H9 (cell line): ENCODE measurements at regions not wholly inside any gene's neighbourhood (a gene's known extent, or its start where the extent isn't known, plus 50 kb on each side); places are given as distances from the start of the nearest gene placed in this dataset.

Experiments used
- DNase-seq: peaks from one replicate; pipeline ENCODE4 v3.0.0-alpha.2; 2017
- H2AFZ ChIP-seq: one replicate; pipeline ENCODE4 v1.6.1; 2013; ENCODE audit warnings: mild to moderate bottlenecking, low read length, control low read depth, moderate library complexity
- H2AK5ac ChIP-seq: 2 replicates; pipeline ENCODE4 v1.6.1; 2013; ENCODE audit warnings: low read length, control low read depth, mixed read lengths; ENCODE audit not compliant: insufficient read length
- H2BK120ac ChIP-seq: one replicate; pipeline ENCODE4 v1.6.1; 2013; ENCODE audit warnings: low read depth, mild to moderate bottlenecking, low read length, control low read depth, inconsistent platforms; ENCODE audit not compliant: poor library complexity, severe bottlenecking
- H2BK12ac ChIP-seq: 2 replicates; pipeline ENCODE4 v1.6.1; 2013; ENCODE audit warnings: low read length, control low read depth, mixed read lengths, low read depth; ENCODE audit not compliant: insufficient read length
- H2BK15ac ChIP-seq: 2 replicates; pipeline ENCODE4 v1.6.1; 2013; ENCODE audit warnings: low read depth, low read length, control low read depth
- H2BK20ac ChIP-seq: one replicate; pipeline ENCODE4 v1.6.1; 2013; ENCODE audit warnings: low read depth, mild to moderate bottlenecking, low read length, control low read depth, inconsistent platforms; ENCODE audit not compliant: poor library complexity, severe bottlenecking
- H2BK5ac ChIP-seq: 2 replicates; pipeline ENCODE4 v1.6.1; 2013; ENCODE audit warnings: low read length, control low read depth, mixed read lengths; ENCODE audit not compliant: insufficient read length
- H3K14ac ChIP-seq: 2 replicates; pipeline ENCODE4 v1.6.1; 2013; ENCODE audit warnings: low read length, control low read depth; ENCODE audit not compliant: insufficient read depth
- H3K18ac ChIP-seq: 2 replicates; pipeline ENCODE4 v1.6.1; 2013; ENCODE audit warnings: low read depth, mild to moderate bottlenecking, mixed read lengths, low read length, control low read depth; ENCODE audit not compliant: insufficient read length
- H3K23ac ChIP-seq: 2 replicates; pipeline ENCODE4 v1.6.1; 2013; ENCODE audit warnings: low read length, control low read depth, mixed read lengths, low read depth; ENCODE audit not compliant: insufficient read length
- H3K23me2 ChIP-seq: 2 replicates; pipeline ENCODE4 v1.6.1; 2013; ENCODE audit warnings: low read depth, mild to moderate bottlenecking, mixed read lengths, low read length, control low read depth; ENCODE audit not compliant: insufficient read length, poor library complexity, severe bottlenecking
- H3K27ac ChIP-seq: 2 replicates; pipeline ENCODE4 v1.5.1; 2013; ENCODE audit warnings: low read length, control low read depth, mixed read lengths, low read depth; ENCODE audit not compliant: insufficient read length
- H3K27me3 ChIP-seq: 2 replicates; pipeline ENCODE4 v1.6.1; 2013; ENCODE audit warnings: low read length, control low read depth, inconsistent platforms; ENCODE audit not compliant: insufficient read depth
- H3K4ac ChIP-seq: 2 replicates; pipeline ENCODE4 v1.6.1; 2013; ENCODE audit warnings: low read depth, mild to moderate bottlenecking, control low read depth, inconsistent platforms, low read length, moderate library complexity
- H3K4me1 ChIP-seq: 2 replicates; pipeline ENCODE4 v1.6.1; 2013; ENCODE audit warnings: low read length, control low read depth, inconsistent platforms; ENCODE audit not compliant: insufficient read depth
- H3K4me2 ChIP-seq: 2 replicates; pipeline ENCODE4 v1.6.1; 2013; ENCODE audit warnings: low read length, control low read depth, mixed read lengths; ENCODE audit not compliant: insufficient read length, insufficient read depth
- H3K56ac ChIP-seq: 2 replicates; pipeline ENCODE4 v1.6.1; 2013; ENCODE audit warnings: low read depth, mild to moderate bottlenecking, mixed read lengths, low read length, control low read depth; ENCODE audit not compliant: insufficient read length
- H3K79me1 ChIP-seq: 2 replicates; pipeline ENCODE4 v1.6.1; 2013; ENCODE audit warnings: low read depth, mild to moderate bottlenecking, moderate library complexity, low read length, control low read depth, inconsistent platforms; ENCODE audit not compliant: insufficient read depth, poor library complexity, severe bottlenecking
- H3K79me2 ChIP-seq: 2 replicates; pipeline ENCODE4 v1.6.1; 2013; ENCODE audit warnings: low read length, control low read depth, inconsistent platforms; ENCODE audit not compliant: insufficient read depth
- H3K9ac ChIP-seq: 2 replicates; pipeline ENCODE4 v1.6.1; 2013; ENCODE audit warnings: low read length, control low read depth, mixed read lengths; ENCODE audit not compliant: insufficient read length; ENCODE audit errors: extremely low read depth
- H3K9me3 ChIP-seq: one replicate; pipeline ENCODE4 v1.6.1; 2013; ENCODE audit warnings: low read depth, low read length, inconsistent platforms; ENCODE audit not compliant: control insufficient read depth
- H3T11ph ChIP-seq: one replicate; pipeline ENCODE4 v1.6.1; 2013; ENCODE audit warnings: mild to moderate bottlenecking, low read length, control low read depth, inconsistent platforms
- H4K20me1 ChIP-seq: one replicate; pipeline ENCODE4 v1.6.1; 2013; ENCODE audit not compliant: control insufficient read depth, insufficient read length, insufficient read depth
- H4K5ac ChIP-seq: 2 replicates; pipeline ENCODE4 v1.6.1; 2013; ENCODE audit warnings: low read depth, mild to moderate bottlenecking, mixed read lengths, low read length, control low read depth; ENCODE audit not compliant: insufficient read length
- H4K8ac ChIP-seq: replicated peaks from 2 replicates; pipeline ENCODE4 v1.6.1; 2013; ENCODE audit warnings: low read length, control low read depth, mixed read lengths, low read depth; ENCODE audit not compliant: insufficient read length
- H4K91ac ChIP-seq: 2 replicates; pipeline ENCODE4 v1.6.1; 2013; ENCODE audit warnings: low read depth, mild to moderate bottlenecking, moderate library complexity, mixed read lengths, low read length, control low read depth; ENCODE audit not compliant: insufficient read length
- H3K27ac Mint-ChIP-seq, 3 experiments: 2 replicates in 2 of 3; 3 replicates in 1 of 3; pipeline ENCODE4 v1.8.0; 2020 to 2021; ENCODE audit warnings: mixed read lengths in 3 of 3, mild to moderate bottlenecking in 1 of 3, moderate library complexity in 1 of 3
- H3K27me3 Mint-ChIP-seq: 2 replicates; pipeline ENCODE4 v1.8.0; 2021; ENCODE audit warnings: low read depth, mild to moderate bottlenecking, moderate library complexity, mixed read lengths
- H3K36me3 Mint-ChIP-seq, 3 experiments: 2 replicates in 2 of 3; 3 replicates in 1 of 3; pipeline ENCODE4 v1.8.0; 2020 to 2021; ENCODE audit warnings: low read depth in 3 of 3, mixed read lengths in 3 of 3; ENCODE audit not compliant: insufficient read depth in 1 of 3
- H3K4me1 Mint-ChIP-seq, 2 experiments: 2 replicates each; pipeline ENCODE4 v1.8.0; 2020; ENCODE audit warnings: mixed read lengths in 2 of 2
- H3K4me3 Mint-ChIP-seq, 2 experiments: 2 replicates in 1 of 2; 3 replicates in 1 of 2; pipeline ENCODE4 v1.8.0; 2020 to 2021; ENCODE audit warnings: mild to moderate bottlenecking in 2 of 2, mixed read lengths in 2 of 2, moderate library complexity in 1 of 2
- H3K9me3 Mint-ChIP-seq, 2 experiments: 2 replicates in 1 of 2; 3 replicates in 1 of 2; pipeline ENCODE4 v1.8.0; 2020; ENCODE audit warnings: mild to moderate bottlenecking in 2 of 2, mixed read lengths in 2 of 2, moderate library complexity in 1 of 2
- CTCF ChIP-seq: fragments of 200-600 bp; sonication (generic); conservative IDR thresholded peaks from 3 replicates; pipeline ENCODE4 v1.8.0; 2021; ENCODE audit warnings: antibody characterized with exemption, mild to moderate bottlenecking
- WGBS: extraction: QIAGEN DNeasy Blood & Tissue Kit; methylation state at CpG from one replicate; pipeline ENCODE4 v1.1.7; 2013; ENCODE audit warnings: missing lambda C conversion rate, low lambda C conversion rate, mixed read lengths; ENCODE audit not compliant: insufficient read length; ENCODE audit errors: extremely low coverage; 5-methylcytosine and 5-hydroxymethylcytosine counted together

- Histone ChIP-seq H3K23me2 (no peaks in the 10 kb centered on the region), H3K9ac (no peak overlapping the region), H3T11ph (no peak overlapping the region), H3K79me2 (no peaks in the 10 kb centered on the region), H4K5ac (no peak overlapping the region), H3K18ac (no peak overlapping the region), H2AFZ (peak overlapping the region; percentile 43), H2BK15ac (no peak overlapping the region), H3K9me3 (no peaks in the 10 kb centered on the region), H2BK5ac (no peak overlapping the region), H3K4me2 (no peak overlapping the region), H2BK20ac (no peak overlapping the region), H4K8ac (no peak overlapping the region), H2AK5ac (no peak overlapping the region), H3K27me3 (no peaks in the 10 kb centered on the region; the same call in 1 of the 2 replicates), H3K23ac (no peak overlapping the region), H3K79me1 (no peaks in the 10 kb centered on the region), H3K27ac (no peak overlapping the region), H4K91ac (no peak overlapping the region), H3K14ac (no peak overlapping the region), H2BK12ac (no peak overlapping the region), H2BK120ac (no peak overlapping the region), H3K56ac (no peak overlapping the region), H4K20me1 (no peaks in the 10 kb centered on the region), H3K4me1 (no peaks in the 10 kb centered on the region), H3K4ac (no peak overlapping the region)
- Mint-ChIP-seq H3K27me3 (no peaks in the 10 kb centered on the region), H3K4me1 (peaks cover 8 to 11% of the 10 kb centered on the region in 2 experiments), H3K4me3 (no peak overlapping the region), H3K36me3 (no peaks in the 10 kb centered on the region), H3K27ac (no peak overlapping the region), H3K9me3 (no peaks in the 10 kb centered on the region)
- DNase-seq: no peak
- no CpG with 5 or more reads among the region's 7 CpGs for WGBS
- TF ChIP-seq CTCF: no peak
These were observed 166.6 kb upstream of the TANK start for GRCh38 chr2:160993654-160994061.
